ENCODE measurements at regions not wholly inside any gene's neighbourhood (a gene's known extent, or its start where the extent isn't known, plus 50 kb on each side); places are given as distances from the start of the nearest gene placed in this dataset.

GRCh38 chr17:70555723-70556122 is 386.4 kb downstream of the KCNJ2 start:
- no peaks in the 10 kb centered on the region for H4K20me1 ChIP-seq (ENCODE audit: low read depth, low read length)
- H3K36me3 ChIP-seq (ENCODE audit: low read length), result no peaks in the 10 kb centered on the region
- no peaks in the 10 kb centered on the region for H3K9me3 ChIP-seq (ENCODE audit: insufficient read depth, low read length)
- no peak overlapping the region for H3K9ac ChIP-seq (ENCODE audit: low read length)
- H3F3A ChIP-seq (ENCODE audit: insufficient read depth), result no peaks in the 10 kb centered on the region
- TF ChIP-seq CTCF (IDR thresholded peaks at IDR 0.05; ENCODE audit: insufficient read depth, low read length, poor library complexity, severe bottlenecking), result no peak
- no peak for TF ChIP-seq EZH2phosphoT487 (conservative IDR thresholded peaks at IDR 0.05; ENCODE audit: low read length)
- H2AFZ ChIP-seq (ENCODE audit: low read depth, low read length, severe bottlenecking), result no peak overlapping the region
- H3K27ac ChIP-seq (ENCODE audit: low read depth, low read length), result no peak overlapping the region
- no peak overlapping the region for H3K4me3 ChIP-seq (ENCODE audit: insufficient read depth, low read length, poor library complexity, severe bottlenecking)
- H3K9me2 ChIP-seq (replicated peaks; ENCODE audit: insufficient read depth, low read length), result no peaks in the 10 kb centered on the region
- no peaks in the 10 kb centered on the region for H3K79me2 ChIP-seq (ENCODE audit: insufficient read depth, low read length)
- H3K27me3 ChIP-seq (ENCODE audit: low read length), result no peaks in the 10 kb centered on the region
- no peak overlapping the region for H3K4me2 ChIP-seq (ENCODE audit: low read depth, low read length, poor library complexity, severe bottlenecking)

DNA sequence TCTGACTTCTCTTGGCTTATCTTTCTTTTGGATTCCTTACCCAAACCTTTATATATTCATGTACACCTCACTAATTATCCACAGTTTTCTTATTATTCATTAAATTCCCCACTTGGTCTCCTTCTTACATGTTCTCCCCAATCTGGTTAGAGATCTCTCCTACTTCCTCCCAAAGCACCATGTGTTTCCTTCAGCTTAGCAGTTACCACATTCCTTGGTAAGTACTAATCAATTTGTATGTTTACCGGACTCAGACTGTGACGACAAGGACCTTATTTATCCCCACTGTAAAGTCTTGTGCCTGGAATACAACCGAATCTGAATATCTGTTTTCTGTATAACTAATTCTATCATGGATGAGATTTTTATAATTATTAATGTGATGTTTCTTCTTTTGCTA is 389.5 kb downstream of the KCNJ2 start:
- no peaks in the 10 kb centered on the region for H3K9me3 ChIP-seq (ENCODE audit: insufficient read depth, low read length)
- TF ChIP-seq EZH2phosphoT487 (conservative IDR thresholded peaks at IDR 0.05; ENCODE audit: low read length) (no peak), CTCF (IDR thresholded peaks at IDR 0.05; ENCODE audit: insufficient read depth, low read length, poor library complexity, severe bottlenecking) (no peak)
- no peaks in the 10 kb centered on the region for H3K9me2 ChIP-seq (replicated peaks; ENCODE audit: insufficient read depth, low read length)
- H3K4me3 ChIP-seq (ENCODE audit: insufficient read depth, low read length, poor library complexity, severe bottlenecking), result no peak overlapping the region
- H3F3A ChIP-seq (ENCODE audit: insufficient read depth), result no peaks in the 10 kb centered on the region
- H3K27ac ChIP-seq (ENCODE audit: low read depth, low read length), result no peak overlapping the region
- H3K27me3 ChIP-seq (ENCODE audit: low read length), result no peaks in the 10 kb centered on the region
- no peaks in the 10 kb centered on the region for H3K36me3 ChIP-seq (ENCODE audit: low read length)
- H3K9ac ChIP-seq (ENCODE audit: low read length), result no peak overlapping the region
- H3K4me2 ChIP-seq (ENCODE audit: low read depth, low read length, poor library complexity, severe bottlenecking), result no peak overlapping the region
- H2AFZ ChIP-seq (ENCODE audit: low read depth, low read length, severe bottlenecking), result no peak overlapping the region
- no peaks in the 10 kb centered on the region for H4K20me1 ChIP-seq (ENCODE audit: low read depth, low read length)
- no peaks in the 10 kb centered on the region for H3K79me2 ChIP-seq (ENCODE audit: insufficient read depth, low read length)

- Histone ChIP-seq H3K9ac (ENCODE audit: low read length) (no peak overlapping the region), H3K4me3 (ENCODE audit: insufficient read depth, low read length, poor library complexity, severe bottlenecking) (no peak overlapping the region), H3K27me3 (ENCODE audit: low read length) (no peaks in the 10 kb centered on the region), H4K20me1 (ENCODE audit: low read depth, low read length) (no peaks in the 10 kb centered on the region), H3K4me2 (ENCODE audit: low read depth, low read length, poor library complexity, severe bottlenecking) (no peak overlapping the region), H3K9me2 (replicated peaks; ENCODE audit: insufficient read depth, low read length) (no peaks in the 10 kb centered on the region), H3K79me2 (ENCODE audit: insufficient read depth, low read length) (no peaks in the 10 kb centered on the region), H3K27ac (ENCODE audit: low read depth, low read length) (no peak overlapping the region), H2AFZ (ENCODE audit: low read depth, low read length, severe bottlenecking) (no peak overlapping the region), H3K9me3 (ENCODE audit: insufficient read depth, low read length) (no peaks in the 10 kb centered on the region), H3F3A (ENCODE audit: insufficient read depth) (no peaks in the 10 kb centered on the region), H3K36me3 (ENCODE audit: low read length) (no peaks in the 10 kb centered on the region)
- TF ChIP-seq EZH2phosphoT487 (conservative IDR thresholded peaks at IDR 0.05; ENCODE audit: low read length) (no peak), CTCF (IDR thresholded peaks at IDR 0.05; ENCODE audit: insufficient read depth, low read length, poor library complexity, severe bottlenecking) (no peak)
These were observed 391.1 kb downstream of the KCNJ2 start for GRCh38 chr17:70560471-70560870.

- TF ChIP-seq EZH2phosphoT487 (conservative IDR thresholded peaks at IDR 0.05; ENCODE audit: low read length) (no peak), CTCF (IDR thresholded peaks at IDR 0.05; ENCODE audit: insufficient read depth, low read length, poor library complexity, severe bottlenecking) (no peak)
- H3K36me3 ChIP-seq (ENCODE audit: low read length), result no peaks in the 10 kb centered on the region
These were observed 392.8 kb downstream of the KCNJ2 start for GRCh38 chr17:70562137-70562536.

More at GRCh38 chr17:70562137-70562536, 392.8 kb downstream of the KCNJ2 start:
- H3F3A ChIP-seq (ENCODE audit: insufficient read depth), result no peaks in the 10 kb centered on the region
- no peaks in the 10 kb centered on the region for H3K27me3 ChIP-seq (ENCODE audit: low read length)
- no peak overlapping the region for H2AFZ ChIP-seq (ENCODE audit: low read depth, low read length, severe bottlenecking)
- no peak overlapping the region for H3K27ac ChIP-seq (ENCODE audit: low read depth, low read length)
- H3K9me2 ChIP-seq (replicated peaks; ENCODE audit: insufficient read depth, low read length), result no peaks in the 10 kb centered on the region
- H3K9ac ChIP-seq (ENCODE audit: low read length), result no peak overlapping the region
- H3K4me2 ChIP-seq (ENCODE audit: low read depth, low read length, poor library complexity, severe bottlenecking), result no peak overlapping the region
- no peaks in the 10 kb centered on the region for H3K9me3 ChIP-seq (ENCODE audit: insufficient read depth, low read length)
- no peak overlapping the region for H3K4me3 ChIP-seq (ENCODE audit: insufficient read depth, low read length, poor library complexity, severe bottlenecking)
- no peaks in the 10 kb centered on the region for H4K20me1 ChIP-seq (ENCODE audit: low read depth, low read length)
- H3K79me2 ChIP-seq (ENCODE audit: insufficient read depth, low read length), result no peaks in the 10 kb centered on the region
